GM12878 (cell line): ENCODE measurements at regions not wholly inside any gene's neighbourhood (a gene's known extent, or its start where the extent isn't known, plus 50 kb on each side); places are given as distances from the start of the nearest gene placed in this dataset.

Experiments used
- ATAC-seq: fragments of 200-7000 bp; cut with Tn5 transposase; 3 replicates; pipeline ENCODE4 v1.9.1; 2020; ENCODE audit warnings: mild to moderate bottlenecking, moderate library complexity
- BruUV-seq: library from RNA; stranded (reverse); fragments of 400-500 nt; replicated peaks from 2 replicates; lab custom pipeline; 2021; lab: Mats Ljungman, UMichigan
- CTCF ChIA-PET: fragments of 300-600 bp; sonication (Branson Sonifier 250); formaldehyde crosslinking; extraction: SDS; loops from one replicate; lab custom pipeline; 2021; ENCODE audit warnings: inconsistent platforms; lab: Yijun Ruan, JAX
- POLR2A ChIA-PET: fragments of 350-600 bp; formaldehyde crosslinking; extraction: SDS; loops from one replicate; lab custom pipeline; 2021; ENCODE audit warnings: inconsistent platforms; lab: Charles Lee
- RAD21 ChIA-PET: fragments of 300-600 bp; sonication (Branson Sonifier 250); formaldehyde crosslinking; loops from one replicate; lab custom pipeline; 2023; ENCODE audit warnings: antibody characterized with exemption; ENCODE audit not compliant: unreplicated experiment; lab: Charles Lee
- SMC1A ChIA-PET: fragments of 300-600 bp; sonication (Branson Sonifier 250); formaldehyde crosslinking; loops from one replicate; lab custom pipeline; 2023; ENCODE audit not compliant: unreplicated experiment, uncharacterized antibody; lab: Charles Lee
- DNase-seq: peaks from one replicate; pipeline ENCODE4 v3.0.0-alpha.2; 2011; ENCODE audit warnings: low read depth, low spot score
- FAIRE-seq: peaks from 3 replicates; lab custom pipeline; 2011; peaks lifted over from hg19 to GRCh38; lab: Jason Lieb, UNC
- H2AFZ ChIP-seq: 2 replicates; pipeline ENCODE4 v1.6.0; 2011; ENCODE audit warnings: low read depth, low read length, control low read depth; ENCODE audit not compliant: control insufficient read depth
- H3K27ac ChIP-seq: 2 replicates; pipeline ENCODE4 v1.5.1; 2011; ENCODE audit warnings: control low read depth; ENCODE audit not compliant: control insufficient read depth, insufficient read depth
- H3K27me3 ChIP-seq, 2 experiments: replicated peaks in 1 of 2; 2 replicates each; pipeline versions ENCODE4 v1.6.0 to v1.6.1; 2011; ENCODE audit warnings: low read length in 1 of 2; ENCODE audit not compliant: control insufficient read depth in 2 of 2, insufficient read depth in 2 of 2
- H3K36me3 ChIP-seq, 2 experiments: 2 replicates each; pipeline ENCODE4 v1.5.1; 2011; ENCODE audit warnings: low read length in 1 of 2; ENCODE audit not compliant: control insufficient read depth in 2 of 2, insufficient read depth in 2 of 2
- H3K4me1 ChIP-seq: 2 replicates; pipeline ENCODE4 v1.6.1; 2011; ENCODE audit warnings: mild to moderate bottlenecking, low read length, moderate library complexity, mixed read lengths; ENCODE audit not compliant: control insufficient read depth, insufficient read depth
- H3K4me2 ChIP-seq: 2 replicates; pipeline ENCODE4 v1.6.0; 2011; ENCODE audit warnings: control low read depth; ENCODE audit not compliant: control insufficient read depth, insufficient read depth
- H3K4me3 ChIP-seq: fragments of 200-600 bp; sonication (generic); 2 replicates; pipeline ENCODE4 v1.5.1; 2016
- H3K79me2 ChIP-seq: 2 replicates; pipeline ENCODE4 v1.6.0; 2011; ENCODE audit warnings: low read length; ENCODE audit not compliant: control insufficient read depth, insufficient read depth
- H3K9ac ChIP-seq: 2 replicates; pipeline ENCODE4 v1.8.0; 2011; ENCODE audit warnings: low read length, control low read depth, mixed read lengths; ENCODE audit not compliant: control insufficient read depth, insufficient read depth
- H3K9me3 ChIP-seq: replicated peaks from 3 replicates; pipeline ENCODE4 v1.5.1; 2011; ENCODE audit warnings: mild to moderate bottlenecking, low read length; ENCODE audit not compliant: control insufficient read depth, insufficient read depth
- H4K20me1 ChIP-seq: 2 replicates; pipeline ENCODE4 v1.6.0; 2011; ENCODE audit not compliant: control insufficient read depth, insufficient read depth
- HDAC6 ChIP-seq: fragments of 200-600 bp; sonication (generic); IDR thresholded peaks from one replicate; pipeline ENCODE4 v1.8.0; 2017; ENCODE audit warnings: antibody characterized with exemption; ENCODE audit not compliant: unreplicated experiment
- KAT2A ChIP-seq: conservative IDR thresholded peaks from 2 replicates; pipeline ENCODE4 v1.6.1; 2011; ENCODE audit warnings: low read depth, low read length; ENCODE audit not compliant: control insufficient read depth
- MTA3 ChIP-seq: IDR thresholded peaks from 2 replicates; pipeline ENCODE4 v1.6.1; 2012; ENCODE audit warnings: low read length, inconsistent platforms, borderline replicate concordance
- NR2F1 ChIP-seq: fragments of 450-650 bp; conservative IDR thresholded peaks from 2 replicates; pipeline ENCODE4 v1.6.1; 2017; ENCODE audit warnings: mild to moderate bottlenecking
- RAD51 ChIP-seq: fragments of 450-650 bp; IDR thresholded peaks from 2 replicates; pipeline ENCODE4 v1.6.1; 2016; ENCODE audit warnings: moderate library complexity, mild to moderate bottlenecking, inconsistent platforms
- SMAD5 ChIP-seq: IDR thresholded peaks from 2 replicates; pipeline ENCODE4 v1.6.1; 2016; ENCODE audit warnings: antibody characterized with exemption, low read depth
- SPI1 ChIP-seq: IDR thresholded peaks from 2 replicates; pipeline ENCODE4 v1.6.1; 2011; ENCODE audit warnings: low read depth, mild to moderate bottlenecking, low read length, moderate library complexity, borderline replicate concordance; ENCODE audit not compliant: insufficient read depth
- TARDBP ChIP-seq: IDR thresholded peaks from 2 replicates; pipeline ENCODE4 v1.6.1; 2016; ENCODE audit warnings: borderline replicate concordance
- WGBS: methylation state at CpG from one replicate; pipeline ENCODE4 v1.1.6; 2016; ENCODE audit warnings: low lambda C conversion rate; ENCODE audit not compliant: insufficient replicate concordance, insufficient coverage; ENCODE audit errors: missing lambda C conversion rate; 5-methylcytosine and 5-hydroxymethylcytosine counted together
- in situ Hi-C: fragments of 300-500 bp; cut with MboI; formaldehyde crosslinking; loops from 9 replicates; pipeline ENCODE4 v1.14.3; 2018; ENCODE audit warnings: mixed read lengths
- intact Hi-C: fragments of 100-400 bp; cut with micrococcal nuclease; formaldehyde crosslinking; loops from one replicate; pipeline ENCODE4 v1.14.2; 2022; ENCODE audit not compliant: unreplicated experiment

DNA sequence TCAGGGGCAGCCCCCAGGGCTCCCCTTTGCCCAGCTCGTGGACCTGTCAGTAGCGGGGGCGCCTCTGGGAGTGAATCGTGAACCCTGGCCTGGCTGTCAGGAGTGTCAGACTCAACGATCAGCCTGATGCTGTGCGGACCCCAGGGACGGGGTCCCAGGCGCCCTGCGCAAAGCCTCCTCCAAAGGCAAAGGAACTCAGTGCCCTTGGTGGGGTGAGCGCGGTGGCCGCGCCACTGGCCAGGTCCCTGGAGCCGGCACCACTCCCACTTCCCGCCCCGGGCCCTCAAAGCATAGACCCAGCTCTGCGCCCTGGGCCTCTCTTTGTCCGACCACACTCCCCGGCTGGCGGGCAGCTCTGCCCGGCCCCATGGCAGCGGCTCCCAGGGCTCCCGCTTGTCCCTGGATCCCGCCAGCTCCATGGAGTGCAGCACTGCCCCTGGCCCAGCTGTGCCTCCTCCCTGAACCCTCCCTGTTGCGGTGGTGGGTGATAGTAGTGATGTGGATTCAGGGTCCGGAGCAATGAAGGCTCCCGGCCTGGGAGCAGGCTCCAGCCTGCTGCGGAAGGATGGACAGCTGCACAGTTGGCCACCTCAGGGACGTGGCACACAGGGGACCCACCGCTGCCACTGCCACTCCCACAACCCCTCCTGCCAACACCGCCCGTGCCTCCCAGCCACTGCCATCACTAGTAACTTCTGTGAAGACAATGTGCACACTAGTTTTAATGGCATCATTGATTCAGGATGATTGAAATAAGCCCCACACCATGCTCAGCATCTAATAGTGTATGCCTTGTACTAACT is 263.8 kb downstream of the ZBBX start:
- H3K27ac ChIP-seq, result no peak overlapping the region
- no peaks in the 10 kb centered on the region for H3K9me3 ChIP-seq
- no peak overlapping the region for H2AFZ ChIP-seq
- no peaks in the 10 kb centered on the region for H3K27me3 ChIP-seq
- no peaks in the 10 kb centered on the region for H3K4me1 ChIP-seq
- DNase-seq (no peak), ATAC-seq (no peak), FAIRE-seq (no peak)
- POLR2A ChIA-PET, result no interaction called here
- H3K4me2 ChIP-seq, result no peak overlapping the region
- CTCF ChIA-PET, result no interaction called here
- H4K20me1 ChIP-seq, result no peaks in the 10 kb centered on the region
- RAD21 ChIA-PET, result no interaction called here
- in situ Hi-C loops, result no loop called here
- H3K4me3 ChIP-seq, result no peak overlapping the region
- no TSS peak for BruUV-seq
- TF ChIP-seq RAD51, result no peak
- no peak for TF ChIP-seq MTA3
- no peak for TF ChIP-seq NR2F1
- no peak for TF ChIP-seq TARDBP
- TF ChIP-seq SMAD5, result no peak
- no peak for TF ChIP-seq HDAC6
- intact Hi-C loops, result no loop called here
- H3K79me2 ChIP-seq, result no peaks in the 10 kb centered on the region
- no peak overlapping the region for H3K9ac ChIP-seq
- 53% methylated on average over 32 of the region's 32 CpGs for WGBS
- SMC1A ChIA-PET, result no interaction called here
- no peaks in the 10 kb centered on the region for H3K36me3 ChIP-seq

DNA sequence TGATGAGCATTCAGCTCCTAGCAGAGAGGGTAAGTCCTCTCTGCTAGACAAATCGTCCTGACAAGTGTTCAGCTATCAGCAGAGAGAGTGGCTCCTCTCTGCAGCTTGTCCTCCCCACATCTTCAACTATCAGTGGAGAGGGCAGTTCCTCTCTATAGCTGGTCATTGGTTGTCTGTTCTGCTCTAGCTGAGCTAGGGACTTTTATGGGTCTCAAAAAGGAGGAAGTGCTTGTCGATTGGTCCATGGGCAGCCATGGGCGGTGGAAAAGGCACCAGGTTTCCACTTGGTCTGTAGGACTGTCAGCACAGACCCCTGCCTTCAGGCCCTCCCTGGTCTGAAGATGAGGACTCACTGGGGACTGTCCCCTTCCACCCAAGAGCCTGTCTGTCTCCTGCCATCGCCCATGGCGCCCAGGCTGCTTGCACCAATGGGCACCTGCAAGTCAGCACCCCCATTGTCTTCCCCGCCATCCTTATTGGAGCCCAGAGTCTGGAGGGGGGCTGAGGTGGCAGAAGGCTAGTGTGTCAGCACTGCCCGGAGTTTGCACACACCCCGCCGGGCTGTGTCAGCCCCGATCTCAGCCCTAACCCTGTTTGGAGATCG is 264.7 kb downstream of the ZBBX start:
- no peaks in the 10 kb centered on the region for H3K27me3 ChIP-seq

More for the DNA sequence above, 264.7 kb downstream of the ZBBX start:
- 31% methylated on average over 11 of the region's 11 CpGs for WGBS
- ChIA-PET CTCF (no interaction called here), SMC1A (no interaction called here), POLR2A (no interaction called here), RAD21 (no interaction called here)
- no TSS peak for BruUV-seq
- no peaks in the 10 kb centered on the region for H3K36me3 ChIP-seq
- no peaks in the 10 kb centered on the region for H4K20me1 ChIP-seq
- intact Hi-C loops, result no loop called here
- ATAC-seq, result peak; percentile 67
- TF ChIP-seq SPI1 (peak; percentile 41; the same call in 1 of the 2 replicates), KAT2A (no peak)
- in situ Hi-C loops, result no loop called here
- no peak overlapping the region for H3K4me2 ChIP-seq
- H3K4me1 ChIP-seq, result no peaks in the 10 kb centered on the region
- no peak overlapping the region for H3K27ac ChIP-seq
- no peak overlapping the region for H2AFZ ChIP-seq
- no peak overlapping the region for H3K9ac ChIP-seq
- no peak for DNase-seq
- no peak for FAIRE-seq
- no peaks in the 10 kb centered on the region for H3K9me3 ChIP-seq
- H3K4me3 ChIP-seq, result no peak overlapping the region
- H3K79me2 ChIP-seq, result no peaks in the 10 kb centered on the region
